Stimulated activated CD4-positive, alpha-beta T cell treated with anti-CD3 and anti-CD28 coated beads, Interleukin-4, amount 100 ng/mL, for 48 hours (primary cell): ENCODE measurements at regions not wholly inside any gene's neighbourhood (a gene's known extent, or its start where the extent isn't known, plus 50 kb on each side); places are given as distances from the start of the nearest gene placed in this dataset.

Experiments used
- DNase-seq, 2 donors: peaks; one replicate each; pipeline ENCODE4 v3.0.0-alpha.2; 2020; ENCODE audit warnings: low read depth in 2 of 2

GRCh38 chr17:73929860-73930430, 273.5 kb upstream of the RPL38 start:
- DNase-seq: no peak

- no peak for DNase-seq
Observed at GRCh38 chr17:73932216-73932749, 271.2 kb upstream of the RPL38 start.

- DNase-seq: no peak
Observed at GRCh38 chr17:73933164-73933766, 270.2 kb upstream of the RPL38 start.

DNA sequence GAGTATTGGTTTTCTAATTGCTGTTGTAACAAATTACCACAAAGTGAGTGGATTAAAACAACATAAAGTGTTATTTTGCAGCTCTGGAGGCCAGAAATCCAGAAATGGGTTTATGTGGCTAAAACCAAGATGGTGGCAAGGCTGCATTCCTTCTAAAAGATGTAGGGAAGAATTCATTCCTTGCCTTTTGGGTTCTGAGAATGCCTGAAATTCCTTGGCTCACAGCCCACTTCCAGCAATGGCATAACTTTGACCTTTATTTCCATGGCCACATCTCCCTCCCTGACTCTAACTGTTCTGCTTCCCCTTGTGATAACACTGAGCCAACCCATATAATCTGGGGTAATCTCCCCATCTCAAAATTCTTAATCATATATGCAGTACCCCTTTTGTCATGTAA, 269.6 kb upstream of the RPL38 start:
- DNase-seq: no peak

GRCh38 chr17:73934696-73935095, 268.8 kb upstream of the RPL38 start:
- no peak for DNase-seq

- DNase-seq: no peak
Observed at GRCh38 chr17:73936908-73937627, 266.4 kb upstream of the RPL38 start.

GRCh38 chr17:73938706-73939105, 264.8 kb upstream of the RPL38 start:
- no peak for DNase-seq

DNA sequence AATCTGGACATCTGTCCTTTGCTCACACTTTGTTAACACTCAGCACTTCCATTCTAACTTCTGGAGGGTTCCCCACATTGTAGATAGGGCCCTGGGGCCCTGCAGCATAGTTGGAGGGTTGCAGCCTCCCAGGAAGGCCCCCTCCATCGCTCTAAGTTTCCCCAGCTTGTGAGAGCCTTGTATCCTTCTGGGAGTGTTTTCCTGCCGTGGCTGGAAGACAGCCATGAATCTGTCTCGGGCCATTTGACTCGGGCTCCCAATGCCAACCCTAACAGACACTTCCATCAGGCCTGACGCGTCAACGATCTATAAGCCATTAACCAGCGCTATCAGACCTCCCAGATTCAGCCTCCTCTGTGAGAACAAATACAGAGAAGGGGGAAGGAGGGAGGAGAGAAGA, 263.7 kb upstream of the RPL38 start:
- DNase-seq: no peak

- no peak for DNase-seq
Observed at GRCh38 chr17:73940511-73940910, 263.0 kb upstream of the RPL38 start.

DNA sequence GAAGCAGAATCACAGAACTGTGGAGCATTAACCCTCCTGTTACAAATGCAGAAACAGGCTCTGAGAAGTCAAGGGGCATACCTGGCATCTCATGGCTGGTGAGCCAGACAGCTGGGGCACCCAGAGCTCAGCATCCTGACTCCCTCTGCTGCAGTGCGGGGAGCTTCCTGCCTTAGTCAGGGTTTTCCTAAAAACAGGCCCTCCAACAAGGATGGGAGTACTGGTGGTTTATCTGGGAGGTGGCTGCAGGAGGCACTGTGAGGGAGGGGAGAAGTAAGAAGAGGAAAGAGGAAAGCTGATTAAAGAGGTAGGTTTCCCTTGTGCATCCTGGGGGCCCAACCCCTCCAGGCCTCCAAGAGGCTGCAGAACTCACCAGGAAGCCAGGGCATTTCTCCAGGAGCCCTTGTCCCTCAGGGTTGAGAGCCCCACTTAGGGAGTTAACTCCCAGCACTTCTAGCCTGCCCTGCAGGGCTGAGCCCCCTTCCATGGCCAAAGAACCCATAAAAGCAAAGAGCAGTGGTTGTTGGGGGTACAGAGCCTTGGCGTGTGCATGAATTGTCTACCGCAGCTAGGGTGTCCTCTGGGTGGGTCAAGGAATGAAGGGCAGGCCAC, 261.5 kb upstream of the RPL38 start:
- DNase-seq: no peak

GRCh38 chr17:73942703-73943415, 260.6 kb upstream of the RPL38 start:
- DNase-seq: no peak

DNA sequence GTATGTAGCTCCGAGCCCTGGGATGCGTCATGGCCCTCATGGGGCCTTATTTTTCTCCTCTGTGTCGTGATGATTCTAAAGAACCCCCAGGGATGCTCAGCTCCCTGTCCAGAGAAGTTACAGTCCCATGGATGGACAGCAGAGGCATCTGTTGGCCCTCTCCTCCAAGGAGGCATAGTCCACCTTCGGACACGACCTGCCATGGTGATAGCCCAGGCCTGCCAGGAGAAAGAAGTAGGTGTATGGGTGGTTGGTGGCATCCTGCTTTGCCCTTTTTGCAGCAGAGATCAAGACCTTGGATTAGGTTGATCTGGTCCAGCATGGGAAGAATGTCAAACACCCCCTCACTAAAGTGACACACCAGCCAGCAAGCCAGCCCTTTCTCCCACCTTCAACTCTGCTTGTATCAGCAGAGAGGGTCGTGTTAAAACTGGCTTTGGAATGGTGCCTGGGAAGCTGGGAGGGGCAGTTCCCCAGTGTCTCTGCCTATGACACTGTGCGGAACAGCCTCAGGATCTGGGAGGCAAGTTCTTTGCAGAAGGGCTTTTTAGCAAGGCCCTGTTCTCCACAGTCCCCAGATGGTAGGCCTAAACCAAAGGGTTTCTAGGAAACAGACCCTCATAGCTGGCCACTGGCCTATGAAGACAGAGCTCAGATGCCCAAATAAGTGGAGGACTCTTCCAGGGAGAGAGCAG, 259.9 kb upstream of the RPL38 start:
- DNase-seq: no peak

GRCh38 chr17:73944366-73944765, 259.1 kb upstream of the RPL38 start:
- DNase-seq: no peak

- no peak for DNase-seq
Observed at GRCh38 chr17:73947281-73947965, 256.1 kb upstream of the RPL38 start.

DNA sequence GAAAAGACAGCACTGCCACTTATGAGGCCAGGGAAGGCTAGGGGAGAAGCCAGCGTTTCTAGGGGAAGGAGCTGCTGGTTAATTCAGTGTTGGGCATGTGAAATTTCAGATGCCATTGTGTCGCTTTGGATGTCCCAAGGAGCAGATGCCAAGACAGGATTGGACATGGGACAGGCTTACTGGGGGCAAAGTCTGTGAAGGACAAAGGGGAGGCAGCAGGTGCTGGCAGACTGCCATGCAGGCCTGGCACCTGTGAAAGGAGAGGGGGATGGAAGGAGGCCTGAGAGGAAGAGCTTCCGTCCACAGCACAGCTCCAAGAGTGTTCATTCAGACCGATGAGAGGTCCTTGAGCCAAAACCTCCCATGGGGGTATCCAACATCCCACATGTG, 255.5 kb upstream of the RPL38 start:
- DNase-seq: no peak

GRCh38 chr17:73949903-73950592, 253.4 kb upstream of the RPL38 start:
- no peak for DNase-seq

DNA sequence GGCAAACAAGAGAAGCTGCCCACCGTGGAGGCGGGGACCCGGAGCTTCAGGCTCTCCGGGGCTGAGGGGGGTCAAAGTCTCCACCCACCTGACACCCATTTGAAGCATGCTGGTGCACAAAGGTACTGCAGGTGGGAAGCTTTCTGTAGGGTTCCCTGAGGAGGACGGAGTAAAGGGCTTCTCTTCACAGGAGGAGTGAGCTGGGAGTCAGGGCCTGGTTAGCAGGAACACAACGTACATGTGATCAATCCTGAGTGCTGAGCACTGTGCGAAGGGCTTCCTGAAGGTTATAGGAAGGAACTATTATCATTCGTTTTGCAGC, 252.9 kb upstream of the RPL38 start:
- DNase-seq: no peak

- no peak for DNase-seq
Observed at GRCh38 chr17:73952082-73952479, 251.4 kb upstream of the RPL38 start.

- peak; percentile 15 to 30 for DNase-seq
Observed at GRCh38 chr17:73952480-73953205, 250.8 kb upstream of the RPL38 start.
